HG02884 (cell line): ENCODE measurements at regions not wholly inside any gene's neighbourhood (a gene's known extent, or its start where the extent isn't known, plus 50 kb on each side); places are given as distances from the start of the nearest gene placed in this dataset.

Experiments
- ATAC-seq: cut with Tn5 transposase; IDR thresholded peaks from one replicate; pipeline ENCODE4 v1.9.1; 2021; ENCODE audit warnings: mild to moderate bottlenecking, moderate library complexity; ENCODE audit not compliant: unreplicated experiment

DNA sequence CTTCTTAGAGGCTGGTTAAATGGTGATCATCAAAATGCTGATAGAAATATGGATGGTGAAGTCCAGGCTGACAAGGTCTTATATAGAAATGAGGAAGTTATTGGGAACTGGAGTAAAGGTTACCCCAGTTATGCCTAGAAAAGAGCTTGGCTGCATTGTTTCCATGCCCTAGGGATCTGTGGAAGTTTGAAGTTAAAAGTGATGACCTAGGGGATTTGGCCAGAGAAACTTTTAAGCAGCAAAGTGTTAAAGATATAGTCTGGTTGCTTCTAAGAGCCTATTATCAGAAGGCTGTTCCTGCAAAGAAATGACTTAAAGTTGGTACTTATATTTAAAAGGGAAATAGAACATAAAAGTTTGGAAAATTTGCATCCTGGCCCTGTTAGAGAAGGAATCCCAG lies 200.3 kb downstream of the ICE1 start:
- ATAC-seq = no peak

DNA sequence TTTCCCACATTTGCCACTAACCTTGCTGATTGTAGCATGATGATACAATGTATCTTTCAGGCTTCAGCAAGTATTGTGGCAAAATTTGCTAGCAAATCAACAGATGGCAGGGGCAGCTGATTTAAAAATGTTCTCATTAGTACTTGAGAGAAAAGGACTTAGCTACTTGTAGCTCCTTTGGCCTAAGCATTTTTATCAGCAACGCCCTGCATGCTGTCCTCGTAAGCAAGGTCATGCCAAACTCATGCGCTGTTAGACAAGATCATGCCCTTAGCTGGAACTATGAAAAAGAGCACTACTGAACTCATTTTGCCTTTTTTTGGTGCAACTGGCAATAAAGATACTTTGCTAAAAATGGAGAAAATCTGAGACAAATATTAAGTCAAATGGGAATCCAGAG lies 197.1 kb downstream of the ICE1 start:
- ATAC-seq = no peak

DNA sequence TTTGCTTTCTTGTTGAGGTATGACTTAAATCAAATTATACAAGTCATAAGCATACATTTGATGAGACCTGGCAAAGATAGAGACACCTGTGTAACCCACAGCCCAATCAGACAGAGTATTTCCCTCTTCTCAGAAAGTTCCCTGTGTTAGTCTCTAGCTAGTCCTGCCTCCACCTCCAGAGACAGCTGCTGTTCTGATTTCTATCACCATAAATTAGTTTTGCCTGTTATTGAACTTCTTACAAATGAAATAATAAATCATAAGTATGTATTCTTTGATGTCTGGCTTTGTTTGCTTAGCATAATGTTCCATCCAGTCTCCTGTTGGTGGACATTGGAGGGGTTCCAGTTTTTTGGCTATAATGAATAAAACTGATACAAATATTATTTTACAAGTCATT lies 194.5 kb downstream of the ICE1 start:
- no peak for ATAC-seq

DNA sequence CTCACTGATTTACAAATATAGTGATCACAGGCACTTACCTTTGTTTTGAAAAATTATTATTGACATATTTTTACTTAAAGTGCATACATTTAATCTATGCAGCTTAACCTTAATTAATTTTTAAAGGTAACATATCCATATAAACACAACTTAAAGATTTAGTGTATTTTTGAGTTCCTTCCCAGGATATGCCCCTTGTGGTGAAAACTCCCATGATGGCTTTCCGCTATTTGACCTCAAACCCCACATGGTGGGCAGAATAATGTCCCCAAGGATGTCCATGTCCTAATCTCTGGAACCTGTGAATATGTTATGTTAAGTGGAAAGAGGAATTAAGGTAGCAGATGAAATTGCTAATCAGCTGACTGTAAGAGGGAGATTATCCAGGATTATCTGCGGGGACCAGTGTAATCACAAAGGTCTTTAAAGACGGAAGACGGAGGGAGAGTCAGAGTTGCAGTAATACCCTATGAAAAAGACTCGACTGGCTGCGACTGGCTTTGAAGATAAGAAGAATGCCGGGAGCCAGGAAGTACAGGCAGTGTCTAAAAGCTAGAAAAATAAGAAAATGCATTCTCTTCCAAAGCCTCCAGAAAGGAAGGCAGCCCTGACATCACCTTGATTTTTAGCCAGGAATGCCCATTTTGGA lies 193.9 kb downstream of the ICE1 start:
- no peak for ATAC-seq

DNA sequence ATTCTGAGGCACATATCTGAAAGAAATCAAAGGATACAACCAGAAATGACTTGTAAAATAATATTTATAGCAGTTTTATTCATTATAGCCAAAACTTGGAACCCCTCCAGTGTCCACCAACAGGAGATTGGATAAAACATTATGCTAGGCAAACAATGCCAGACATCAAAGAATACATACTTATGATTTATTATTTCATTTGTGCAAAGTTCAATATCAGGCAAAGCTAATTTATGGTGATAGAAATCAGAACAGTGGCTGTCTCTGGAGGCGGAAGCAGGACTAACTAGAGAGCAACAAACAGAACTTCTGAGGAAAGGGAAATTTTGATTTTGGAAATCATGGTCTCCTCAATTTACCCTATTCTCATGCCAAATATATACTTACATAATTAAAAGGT lies 193.1 kb downstream of the ICE1 start:
- no peak for ATAC-seq

DNA sequence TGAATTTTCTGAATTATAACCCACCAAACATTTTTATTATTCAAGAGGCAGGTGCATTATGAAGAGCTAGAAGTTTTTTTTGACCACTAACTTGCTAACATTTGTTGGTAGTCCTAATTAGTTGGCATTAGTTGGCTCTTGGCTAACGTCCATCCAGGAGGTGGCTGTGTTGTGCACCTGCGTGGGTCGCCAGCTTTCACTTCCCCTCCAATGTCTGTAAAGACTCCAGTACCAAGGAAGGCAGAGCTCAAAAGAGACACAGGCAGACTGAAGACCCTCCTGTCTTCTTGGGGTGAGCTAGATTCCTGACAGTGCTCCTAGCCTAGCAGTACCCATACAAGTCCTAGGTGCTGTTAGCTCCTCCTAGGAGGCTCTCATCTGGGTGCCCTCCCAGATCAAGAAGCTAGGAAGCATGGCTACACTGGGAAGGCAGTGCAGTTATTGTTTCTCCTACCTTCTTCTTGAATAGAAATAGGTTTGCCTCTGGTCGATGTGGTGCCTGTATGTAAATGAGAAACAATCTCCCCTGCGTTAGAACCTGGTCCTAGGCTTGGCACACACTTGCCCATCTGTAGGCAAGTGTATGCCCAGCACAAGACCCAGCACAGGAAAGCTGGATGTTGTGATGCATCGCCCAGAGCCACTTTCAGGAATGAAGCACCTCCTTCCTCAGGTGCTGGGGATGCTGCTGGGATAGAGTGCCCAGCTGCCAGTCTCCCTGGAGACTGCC lies 190.9 kb downstream of the ICE1 start:
- ATAC-seq = no peak

DNA sequence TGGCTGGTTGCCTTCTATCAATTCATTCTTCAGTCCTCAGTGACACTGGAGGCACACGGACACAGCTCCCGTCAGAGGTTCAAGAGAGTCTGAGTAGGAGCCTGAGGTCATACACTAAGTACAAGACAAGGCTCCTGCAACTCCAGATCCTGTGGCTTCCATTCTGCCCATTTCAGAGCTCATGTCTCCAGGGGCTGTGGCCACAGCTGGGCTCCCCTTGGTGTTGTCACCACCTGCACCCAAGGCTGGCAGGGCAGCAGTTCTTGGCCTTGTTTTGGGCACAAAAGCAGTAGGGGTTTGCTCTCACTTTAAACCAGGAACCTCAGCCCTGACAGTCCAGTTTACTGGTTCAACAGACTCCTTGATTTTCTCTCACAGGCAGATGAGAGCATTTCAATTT lies 189.6 kb downstream of the ICE1 start:
- no peak for ATAC-seq

DNA sequence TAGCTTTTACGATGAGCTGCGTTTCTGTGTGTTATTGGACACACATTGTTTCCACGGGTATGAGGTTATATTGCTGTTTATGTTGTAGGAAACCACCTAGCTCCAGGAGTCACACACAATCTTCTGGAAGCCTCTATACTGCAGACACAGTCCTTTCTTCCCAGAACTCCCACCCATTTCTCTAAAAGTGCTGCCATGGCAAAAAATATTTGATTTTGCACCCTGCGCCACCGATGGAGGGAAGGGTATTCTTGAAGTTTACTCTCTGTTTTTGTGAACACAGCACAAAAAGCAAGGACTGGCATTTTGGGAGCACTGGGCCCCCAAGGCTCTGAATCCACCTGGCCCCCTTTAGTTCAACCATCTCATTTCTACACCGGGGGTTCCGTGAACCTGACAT lies 187.5 kb downstream of the ICE1 start:
- ATAC-seq = no peak

DNA sequence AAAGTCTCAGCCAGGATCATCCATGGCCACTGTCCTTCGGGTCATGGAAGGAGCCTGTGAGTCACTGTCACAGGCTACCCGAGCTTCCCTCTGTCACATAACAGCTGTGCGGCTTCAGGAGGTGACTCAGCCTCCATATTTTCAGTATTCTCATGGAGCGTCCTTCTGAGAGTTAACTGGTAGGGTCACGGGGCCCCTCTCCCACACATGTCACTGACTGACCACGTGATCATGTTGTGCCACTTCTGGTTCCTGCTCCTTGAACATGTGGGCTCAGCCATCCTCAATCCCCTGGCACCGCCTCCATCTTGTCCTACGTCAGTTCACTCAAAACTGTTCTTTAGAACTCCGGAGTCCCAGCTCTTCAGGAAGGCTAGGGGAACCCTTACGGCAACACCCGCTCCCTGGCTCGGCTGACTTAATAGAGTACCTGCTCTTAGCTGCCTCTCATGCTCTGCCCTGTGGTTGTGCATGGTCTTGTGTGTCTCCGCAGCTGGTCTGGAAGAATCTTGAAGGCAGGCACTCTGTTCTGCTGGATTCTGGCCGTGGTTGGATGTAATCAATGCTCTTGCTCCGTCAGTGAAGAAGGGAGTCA lies 182.8 kb downstream of the ICE1 start:
- no peak for ATAC-seq

DNA sequence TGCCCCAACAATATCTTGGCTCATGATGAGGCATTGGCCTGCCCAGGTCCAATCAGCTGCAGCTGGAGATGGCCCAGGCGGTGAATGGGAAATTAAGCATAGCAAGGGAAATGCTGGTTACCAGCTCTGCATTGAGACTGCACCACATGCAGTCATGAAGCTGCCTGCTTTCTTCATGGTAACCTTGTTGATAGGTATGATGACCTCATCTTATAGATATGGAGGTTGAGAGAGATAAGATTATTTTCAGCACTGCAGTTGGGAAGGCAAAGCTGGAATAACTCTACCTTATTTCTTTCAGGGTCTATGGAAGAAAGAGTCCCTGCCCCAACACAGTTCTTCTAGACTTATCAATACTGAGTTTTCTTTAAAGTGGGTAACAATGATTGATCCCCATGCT lies 180.1 kb downstream of the ICE1 start:
- ATAC-seq = no peak

DNA sequence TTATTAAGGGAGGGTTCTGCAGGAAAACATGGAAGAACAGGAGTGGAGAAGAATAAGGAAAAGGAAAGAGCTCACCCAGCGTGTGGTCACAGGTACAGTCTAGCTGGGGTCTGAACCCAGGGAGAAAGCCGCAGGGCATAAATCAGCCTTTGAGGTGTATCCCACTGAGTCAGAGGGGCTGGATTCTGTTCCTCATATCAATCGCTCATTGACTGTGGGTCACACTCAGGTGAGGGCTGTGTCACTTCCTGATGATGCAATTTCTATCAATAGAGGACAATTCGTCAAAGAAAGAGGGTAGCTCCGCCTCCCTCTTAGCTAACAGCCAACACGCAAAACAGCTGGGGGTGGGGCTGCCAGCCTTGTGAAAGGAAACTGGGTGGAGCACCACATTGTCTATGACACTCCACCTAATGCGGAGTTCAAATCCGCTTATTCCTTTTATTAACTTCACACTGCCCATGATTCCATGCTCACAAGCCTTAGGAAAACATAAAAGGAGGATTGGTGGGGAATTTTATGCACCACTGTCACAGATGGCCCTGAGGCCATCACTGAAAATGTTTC lies 176.2 kb downstream of the ICE1 start:
- no peak for ATAC-seq

DNA sequence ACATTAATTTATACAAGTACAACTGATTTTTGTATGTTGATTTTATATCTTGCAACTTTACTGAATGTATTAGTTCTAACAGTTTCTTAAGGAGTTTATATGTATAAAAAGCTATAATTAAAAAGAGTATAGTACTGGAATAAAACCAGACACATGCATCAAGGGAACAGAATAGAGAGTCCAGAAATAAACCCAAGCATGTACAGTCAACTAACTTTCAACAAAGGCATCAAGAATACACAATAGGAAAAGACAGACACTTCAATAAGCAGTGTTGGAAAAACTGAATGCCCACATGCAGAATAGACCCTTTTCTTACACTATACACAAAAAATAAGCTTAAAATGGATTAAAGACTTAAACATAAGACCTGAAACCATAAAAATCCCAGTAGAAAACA lies 170.9 kb downstream of the ICE1 start:
- ATAC-seq = no peak

DNA sequence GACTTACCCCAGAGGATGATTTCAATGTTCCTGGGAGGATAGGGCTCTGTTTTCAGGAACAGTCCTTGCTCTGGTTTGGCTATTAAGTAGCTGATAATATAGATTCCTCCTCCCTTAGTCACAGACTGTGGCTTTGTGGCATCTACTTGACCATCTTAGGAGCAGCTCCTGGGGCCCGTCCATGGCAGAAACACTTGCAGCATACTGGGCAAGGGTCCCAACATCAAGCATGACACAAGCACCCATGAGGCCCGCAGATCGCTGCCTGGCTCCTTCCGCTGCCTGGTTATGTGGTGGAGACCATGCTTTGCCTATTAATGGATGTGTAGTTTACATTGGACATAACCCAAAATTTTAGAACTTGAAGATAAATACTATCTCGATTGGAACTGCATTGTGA lies 170.1 kb downstream of the ICE1 start:
- ATAC-seq = no peak

DNA sequence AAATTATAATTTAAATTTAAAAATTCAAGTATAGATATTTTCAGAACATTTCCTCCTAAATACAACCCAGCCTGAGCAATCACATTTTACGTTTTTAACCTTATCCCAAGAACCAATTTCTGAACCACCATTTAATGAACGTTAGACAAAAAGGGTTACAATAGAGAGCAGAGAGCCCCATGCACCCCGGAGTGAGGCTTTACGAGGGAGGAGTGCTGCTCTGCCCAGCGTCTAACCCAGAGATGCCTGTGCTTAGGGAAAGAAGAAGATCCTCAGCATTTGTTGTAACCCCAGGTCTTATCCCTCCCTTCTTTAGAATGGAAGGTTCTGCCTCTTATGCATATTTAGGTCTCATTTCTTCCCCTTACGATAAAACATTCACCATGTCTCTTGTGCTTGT lies 169.1 kb downstream of the ICE1 start:
- ATAC-seq = no peak

DNA sequence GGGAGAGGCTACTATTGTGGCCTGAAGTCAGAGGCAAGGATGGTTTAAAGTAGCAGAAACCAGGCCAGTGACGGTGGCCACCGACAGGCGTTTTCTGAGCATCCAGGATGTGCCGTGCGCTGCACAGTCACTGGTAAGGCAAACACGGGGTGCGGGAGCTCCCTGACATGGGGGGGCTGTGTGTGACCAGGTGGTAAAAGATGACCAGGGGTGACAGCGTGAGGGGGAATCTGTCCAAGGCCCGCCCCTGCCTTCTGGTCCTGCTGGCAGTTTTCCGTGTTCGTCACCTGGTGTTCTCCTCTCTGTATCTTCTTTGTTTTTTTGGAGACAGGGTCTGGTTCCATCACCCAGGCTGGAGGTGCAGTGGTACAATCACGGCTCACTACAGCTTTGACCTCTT lies 167.4 kb downstream of the ICE1 start:
- no peak for ATAC-seq

DNA sequence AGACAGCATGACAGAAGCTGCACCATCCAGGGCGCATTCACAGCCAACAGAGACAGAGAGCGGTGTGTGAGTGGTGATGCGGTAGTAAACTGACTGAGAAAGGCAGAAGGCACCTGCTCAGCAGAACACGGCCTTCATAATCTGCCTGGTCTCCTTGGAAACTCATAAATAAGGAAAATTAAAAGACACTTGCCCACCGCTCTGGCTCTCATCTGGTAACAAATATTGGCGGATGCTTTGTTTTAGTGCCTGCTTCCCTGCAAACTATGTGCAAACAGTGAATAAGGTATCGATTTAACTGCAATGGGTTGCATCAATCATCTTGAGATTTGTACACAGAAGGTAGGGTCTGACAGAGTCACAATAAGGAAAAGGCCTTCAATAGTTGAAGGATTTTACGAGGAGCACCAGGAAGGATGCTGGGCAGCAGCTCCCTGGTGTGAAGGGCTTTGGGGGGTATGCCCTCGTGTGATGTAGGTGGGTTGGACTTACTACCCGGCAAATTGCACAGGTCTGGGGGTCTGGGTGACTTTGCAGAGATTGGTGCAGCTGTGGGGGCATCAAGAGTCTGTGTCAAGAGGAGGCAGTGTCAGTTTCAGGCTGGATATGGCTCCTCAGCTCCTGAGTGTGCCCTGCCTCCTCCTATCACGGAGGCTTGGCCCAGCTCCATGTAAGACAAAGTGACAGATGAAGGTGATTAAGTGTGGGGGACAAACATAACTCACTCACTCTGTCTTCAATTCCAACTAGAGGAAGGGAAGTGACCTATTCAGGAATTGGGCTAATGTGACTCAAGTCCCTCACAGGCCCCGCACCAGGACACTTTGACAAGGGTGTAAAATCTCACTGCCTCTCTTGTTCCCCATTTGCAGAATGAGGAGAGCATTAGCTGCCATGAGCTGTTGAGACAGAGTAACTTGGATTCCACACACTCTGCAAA lies 166.7 kb downstream of the ICE1 start:
- no peak for ATAC-seq

DNA sequence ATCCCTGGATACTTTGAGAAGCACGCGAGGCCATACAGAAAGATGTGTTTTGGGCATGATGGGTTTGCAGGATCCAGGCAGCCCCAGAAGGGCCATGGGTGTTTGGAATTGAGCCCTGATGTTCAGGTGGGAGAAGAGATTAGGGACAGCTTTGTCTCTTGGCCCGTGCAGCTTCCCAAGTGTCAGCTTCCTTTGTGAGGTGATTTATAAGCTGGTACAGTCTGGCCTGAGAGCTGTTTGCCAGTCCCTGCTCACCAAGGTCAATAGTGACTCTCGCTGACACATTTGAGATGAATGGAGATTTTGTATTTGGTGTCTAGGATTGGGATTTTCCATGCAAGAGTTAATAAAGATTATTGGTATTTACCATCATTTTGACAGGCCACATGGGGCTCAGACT lies 165.9 kb downstream of the ICE1 start:
- ATAC-seq = no peak

DNA sequence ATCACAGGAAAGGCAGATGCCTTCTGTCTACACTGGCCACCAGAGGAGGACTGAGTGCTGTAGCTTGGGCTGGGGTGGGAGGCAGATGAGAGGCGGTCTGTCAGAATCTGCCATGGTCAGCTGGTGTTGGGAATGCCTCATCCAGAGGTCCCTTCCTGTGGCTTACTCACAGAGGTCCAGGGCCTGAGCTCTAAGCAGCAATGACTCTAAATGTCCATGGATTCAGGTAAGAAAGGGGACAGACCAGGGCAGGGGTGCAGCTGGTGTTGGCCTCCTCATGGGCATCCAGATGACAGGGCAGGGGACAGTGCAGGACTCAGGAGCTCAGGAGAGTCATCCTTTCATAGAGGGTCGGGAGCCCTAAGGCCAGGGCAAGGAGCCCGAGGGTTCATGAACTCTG lies 165.0 kb downstream of the ICE1 start:
- no peak for ATAC-seq

DNA sequence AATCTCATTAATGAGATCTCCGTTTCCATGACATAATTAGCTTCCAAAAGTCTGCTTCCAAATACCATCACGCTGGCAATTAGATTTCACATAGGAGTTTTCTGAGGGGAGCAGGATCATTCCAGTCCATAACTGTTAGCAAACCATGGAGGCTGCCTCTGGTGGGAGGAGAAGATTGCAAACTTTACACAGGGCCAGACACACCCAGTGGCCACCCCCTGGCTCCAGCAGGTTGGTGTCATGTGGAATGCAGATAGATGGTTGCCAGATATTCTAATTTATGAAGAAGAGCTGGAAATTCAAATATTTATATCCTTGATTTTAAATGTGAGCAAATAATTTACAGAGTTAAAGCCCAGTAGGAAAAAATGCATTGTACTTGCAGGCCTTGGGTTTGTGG lies 164.2 kb downstream of the ICE1 start:
- no peak for ATAC-seq

DNA sequence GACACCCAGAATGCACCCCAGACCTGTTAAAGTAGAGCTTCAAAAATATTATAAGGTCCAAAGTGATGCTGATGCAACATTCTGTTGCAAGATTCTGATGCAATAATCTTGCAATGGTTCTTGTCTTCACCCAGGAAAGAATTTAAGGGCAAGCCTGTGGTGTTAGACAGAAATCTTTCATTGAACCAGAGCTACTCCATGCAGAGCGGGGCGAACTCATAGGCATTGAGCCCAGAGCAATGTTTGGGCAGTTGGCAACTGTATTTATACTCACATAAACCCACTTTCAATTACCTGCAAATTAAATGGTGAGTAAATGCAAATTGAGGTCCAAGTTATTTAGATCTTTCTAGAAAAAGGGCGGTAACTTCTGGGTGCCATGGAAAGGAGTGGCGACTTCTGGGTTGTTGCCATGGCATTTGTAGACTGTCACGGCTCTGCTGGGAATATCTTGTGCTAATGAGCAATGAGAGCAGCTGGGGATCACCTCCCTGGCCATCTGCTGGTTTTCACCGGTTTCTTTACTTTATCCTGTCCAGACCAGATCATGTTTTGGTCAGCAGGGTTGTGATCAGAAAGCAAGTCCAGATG lies 163.4 kb downstream of the ICE1 start:
- no peak for ATAC-seq

DNA sequence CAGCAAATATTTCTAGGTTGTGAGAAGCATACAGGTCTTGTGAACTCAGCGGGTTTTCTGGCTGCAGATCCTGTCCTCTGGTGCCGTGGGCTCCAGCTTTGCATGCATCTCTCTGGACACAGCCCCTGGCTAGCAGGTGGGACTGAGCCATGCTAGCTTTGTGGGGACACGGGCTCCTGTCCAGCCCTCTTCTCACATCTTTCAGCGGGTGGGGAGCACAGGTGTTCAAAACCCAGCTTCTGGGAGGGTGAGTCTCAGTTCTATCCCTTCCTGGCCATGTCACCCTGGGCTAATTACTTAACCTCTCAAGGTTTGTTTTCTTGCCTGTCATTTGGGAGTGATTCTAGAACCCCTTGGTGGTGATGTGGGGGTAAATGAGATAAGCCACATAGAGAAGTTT lies 162.3 kb downstream of the ICE1 start:
- ATAC-seq = no peak
